ENCODE measurements at regions not wholly inside any gene's neighbourhood (a gene's known extent, or its start where the extent isn't known, plus 50 kb on each side); places are given as distances from the start of the nearest gene placed in this dataset.

- TF ChIP-seq USF1 (IDR thresholded peaks at IDR 0.05) (no peak), MAX (IDR thresholded peaks at IDR 0.05) (no peak), EP300 (IDR thresholded peaks at IDR 0.05; ENCODE audit: borderline replicate concordance) (no peak), FOXM1 (IDR thresholded peaks at IDR 0.05; ENCODE audit: borderline replicate concordance, low read depth) (no peak), REST (IDR thresholded peaks at IDR 0.05; ENCODE audit: low read depth) (no peak), CEBPB (IDR thresholded peaks at IDR 0.05) (no peak), EGR1 (IDR thresholded peaks at IDR 0.05) (no peak)
Measured at GRCh38 chr11:121706884-121707420, 254.2 kb upstream of the SORL1-AS1 start.
